ENCODE measurements at regions not wholly inside any gene's neighbourhood (a gene's known extent, or its start where the extent isn't known, plus 50 kb on each side); places are given as distances from the start of the nearest gene placed in this dataset.

DNA sequence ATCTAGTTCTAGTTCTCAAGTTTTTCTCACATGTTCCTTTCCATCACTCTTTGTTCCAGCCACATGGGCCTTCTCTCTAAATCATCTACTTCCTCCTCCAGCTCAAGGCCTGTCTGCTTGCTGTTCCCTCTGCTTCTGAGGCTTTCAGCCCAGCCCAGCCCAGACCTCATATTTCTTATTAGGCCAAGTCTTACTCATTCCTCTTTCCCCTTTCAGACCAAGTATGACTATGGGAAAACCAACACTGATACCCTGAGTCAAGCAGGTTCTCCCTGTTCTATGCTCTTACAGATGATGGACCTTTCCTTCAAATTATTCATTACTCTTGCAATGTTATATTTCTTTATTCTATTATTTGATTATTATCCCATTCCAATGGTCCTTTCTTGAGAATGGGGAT lies 80.3 kb upstream of the SEM1 start:
- TF ChIP-seq, protein P1, sequence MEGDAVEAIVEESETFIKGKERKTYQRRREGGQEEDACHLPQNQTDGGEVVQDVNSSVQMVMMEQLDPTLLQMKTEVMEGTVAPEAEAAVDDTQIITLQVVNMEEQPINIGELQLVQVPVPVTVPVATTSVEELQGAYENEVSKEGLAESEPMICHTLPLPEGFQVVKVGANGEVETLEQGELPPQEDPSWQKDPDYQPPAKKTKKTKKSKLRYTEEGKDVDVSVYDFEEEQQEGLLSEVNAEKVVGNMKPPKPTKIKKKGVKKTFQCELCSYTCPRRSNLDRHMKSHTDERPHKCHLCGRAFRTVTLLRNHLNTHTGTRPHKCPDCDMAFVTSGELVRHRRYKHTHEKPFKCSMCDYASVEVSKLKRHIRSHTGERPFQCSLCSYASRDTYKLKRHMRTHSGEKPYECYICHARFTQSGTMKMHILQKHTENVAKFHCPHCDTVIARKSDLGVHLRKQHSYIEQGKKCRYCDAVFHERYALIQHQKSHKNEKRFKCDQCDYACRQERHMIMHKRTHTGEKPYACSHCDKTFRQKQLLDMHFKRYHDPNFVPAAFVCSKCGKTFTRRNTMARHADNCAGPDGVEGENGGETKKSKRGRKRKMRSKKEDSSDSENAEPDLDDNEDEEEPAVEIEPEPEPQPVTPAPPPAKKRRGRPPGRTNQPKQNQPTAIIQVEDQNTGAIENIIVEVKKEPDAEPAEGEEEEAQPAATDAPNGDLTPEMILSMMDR (IDR thresholded peaks at IDR 0.05; ENCODE audit: insufficient read depth, low read depth, low read length), result no peak
- TF ChIP-seq EZH2 (IDR thresholded peaks at IDR 0.05; ENCODE audit: insufficient read depth, low read length), result no peak
